Medulla oblongata (tissue), 1 donor: ENCODE measurements at regions not wholly inside any gene's neighbourhood (a gene's known extent, or its start where the extent isn't known, plus 50 kb on each side); places are given as distances from the start of the nearest gene placed in this dataset.

Experiments used
- DNase-seq: peaks from one replicate; pipeline ENCODE4 v3.0.0-alpha.2; 2015; ENCODE audit errors: extremely low spot score

DNA sequence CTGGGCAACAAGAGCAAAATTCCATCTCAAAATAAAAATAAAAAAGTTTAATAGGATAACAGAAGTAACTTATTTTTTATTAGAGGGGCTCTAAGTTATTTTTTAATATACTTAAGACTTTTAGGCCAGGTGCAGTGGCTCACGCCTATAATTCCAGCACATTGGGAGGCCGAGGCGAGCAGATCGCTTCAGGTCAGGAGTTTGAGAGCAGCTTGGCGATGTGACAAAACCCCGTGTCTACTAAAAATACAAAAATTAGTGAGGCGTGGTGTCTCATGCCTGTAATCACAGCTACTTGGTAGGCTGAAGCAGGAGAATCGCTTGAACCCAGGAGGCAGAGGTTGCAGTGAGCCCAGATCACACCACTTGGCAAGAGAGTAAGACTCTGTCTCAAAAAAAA lies 180.5 kb upstream of the NR5A2 start:
- DNase-seq = no peak

DNA sequence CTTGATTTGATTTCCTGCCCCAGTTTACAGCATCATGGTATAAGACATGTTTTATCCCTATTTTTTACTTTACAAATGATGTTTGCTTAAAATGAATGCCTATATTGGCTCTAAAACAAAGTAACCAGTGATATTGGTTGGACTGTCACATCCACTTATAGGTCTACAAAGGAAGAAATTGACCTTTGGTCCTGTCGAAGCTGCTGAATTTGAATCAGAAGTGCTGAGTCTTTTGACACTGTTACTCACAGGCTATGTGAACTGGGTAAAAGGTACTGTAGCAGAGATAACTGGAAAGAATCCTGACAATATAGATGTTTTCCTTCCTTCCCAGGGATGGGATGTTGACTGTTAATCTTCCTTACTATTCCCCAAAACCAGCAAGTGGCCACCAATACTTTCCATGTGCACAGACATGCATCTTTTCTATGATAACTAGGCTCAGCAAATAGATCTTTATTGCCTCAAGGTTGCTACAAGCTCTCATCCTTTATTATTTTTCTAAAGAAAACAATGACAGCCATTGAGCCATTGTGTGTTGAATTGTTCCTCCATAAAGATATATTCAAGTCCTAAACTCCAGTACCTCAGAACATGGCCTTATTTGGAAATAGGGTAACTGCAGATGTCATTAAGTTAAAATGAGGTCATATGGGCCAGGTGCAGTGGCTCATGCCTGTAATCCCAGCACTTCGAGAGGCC lies 175.9 kb upstream of the NR5A2 start:
- DNase-seq = no peak

DNA sequence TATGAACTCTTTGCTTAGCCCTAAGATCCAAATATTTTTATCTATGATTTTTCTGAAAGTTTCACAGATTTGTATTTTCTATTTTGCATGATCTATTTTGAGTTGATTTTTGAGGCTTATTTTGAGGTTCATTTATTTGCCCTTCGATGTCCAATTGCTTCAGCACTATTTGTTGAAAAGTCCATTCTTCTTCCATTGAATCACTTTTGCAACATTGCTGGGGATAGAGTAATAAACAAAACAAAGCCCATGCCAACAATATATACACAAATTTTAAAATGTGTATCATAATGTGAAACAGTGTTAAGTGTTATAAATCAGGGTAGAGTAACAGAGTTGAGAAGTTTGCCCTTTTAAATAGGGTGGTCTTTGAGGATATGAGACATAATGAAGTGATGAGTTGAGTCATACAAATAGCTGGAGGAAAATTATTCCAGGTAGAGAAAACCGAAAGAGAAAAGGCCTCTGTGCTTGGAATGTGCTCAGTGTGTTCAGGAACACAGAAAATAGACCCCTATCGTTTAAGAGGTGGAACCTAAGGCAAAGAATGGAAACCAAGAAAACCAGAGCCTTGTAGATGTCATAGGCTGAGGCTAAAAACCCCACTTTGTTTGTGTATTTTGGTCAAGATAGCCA lies 172.7 kb upstream of the NR5A2 start:
- no peak for DNase-seq

DNA sequence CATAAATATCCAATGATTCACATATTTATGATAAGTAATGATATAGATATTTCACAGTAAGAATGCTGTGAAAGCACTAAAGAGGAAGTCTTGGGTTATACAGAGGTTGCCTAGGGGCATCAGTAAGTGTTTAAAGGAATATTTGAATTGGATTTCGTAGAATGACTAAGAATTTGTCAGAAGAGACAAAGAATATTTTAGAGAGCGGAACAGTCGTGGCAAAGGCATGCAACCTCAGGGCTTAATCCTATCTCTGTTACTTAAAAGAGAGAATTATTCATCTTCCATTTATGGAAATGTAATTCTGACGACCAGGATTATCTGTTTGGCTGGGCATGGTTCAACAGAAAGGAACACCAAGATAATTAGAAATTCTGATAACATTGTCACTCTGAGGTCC lies 171.9 kb upstream of the NR5A2 start:
- DNase-seq = no peak

DNA sequence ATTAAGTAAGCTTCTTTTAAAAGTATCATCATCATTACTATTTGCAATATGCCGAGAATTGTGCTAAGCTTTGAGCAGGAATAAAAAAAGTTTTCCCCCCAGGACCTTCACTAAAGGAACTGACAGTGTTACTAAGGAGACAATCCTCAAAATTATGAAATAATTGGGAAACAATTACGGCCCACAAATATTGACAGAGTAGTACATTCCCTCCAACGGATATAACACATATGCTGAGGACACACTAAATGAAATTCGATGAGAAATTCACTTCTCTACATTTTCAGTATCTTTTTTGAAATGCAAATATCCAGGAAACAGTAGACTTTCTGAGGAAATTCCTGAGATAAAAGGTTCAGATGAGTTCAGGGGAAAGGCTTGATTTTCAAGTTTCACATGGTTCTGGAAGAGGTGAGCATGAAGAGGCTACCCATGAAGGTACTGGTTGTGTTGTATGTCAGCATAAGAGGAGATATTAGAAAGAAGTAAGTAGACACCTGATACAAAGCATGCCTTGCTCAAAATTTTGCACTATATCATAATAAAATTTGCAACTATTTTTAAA lies 171.2 kb upstream of the NR5A2 start:
- no peak for DNase-seq

DNA sequence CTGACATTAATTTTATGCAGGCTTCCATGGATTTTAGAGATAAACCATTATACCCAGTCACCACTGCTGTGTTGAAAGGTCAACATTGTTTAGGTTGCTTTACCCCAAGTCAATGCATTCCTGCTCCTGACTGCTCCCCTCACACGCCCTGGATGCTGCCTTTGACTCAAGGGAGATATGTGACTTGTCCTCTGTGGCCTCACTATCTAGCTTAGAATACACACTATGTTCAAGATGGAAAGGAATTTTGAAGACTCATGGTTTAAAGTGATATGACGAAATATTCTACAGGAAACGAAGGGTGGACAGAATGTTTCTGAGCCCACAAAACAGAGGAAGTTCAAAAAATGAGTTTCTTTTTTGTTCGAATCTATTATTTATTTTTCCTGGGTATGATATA lies 170.4 kb upstream of the NR5A2 start:
- DNase-seq = no peak

DNA sequence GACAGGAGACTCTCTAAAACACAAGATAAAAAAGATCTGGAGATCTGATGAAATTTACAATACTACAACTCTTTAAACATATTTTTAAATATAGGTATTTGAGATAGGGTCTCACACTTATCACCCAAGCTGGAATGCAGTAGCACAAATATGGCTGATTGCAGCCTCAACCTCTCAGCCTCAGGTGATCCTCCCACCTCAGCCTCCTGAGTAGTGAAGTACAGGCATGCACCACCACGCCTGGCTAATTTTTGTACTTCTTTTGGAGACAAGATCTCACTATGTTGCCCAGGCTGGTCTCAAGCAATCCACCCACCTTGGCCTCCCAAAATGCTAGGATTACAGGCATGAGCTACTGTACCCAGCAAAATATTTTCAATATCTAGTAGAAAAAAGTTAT lies 170.0 kb upstream of the NR5A2 start:
- DNase-seq = no peak

DNA sequence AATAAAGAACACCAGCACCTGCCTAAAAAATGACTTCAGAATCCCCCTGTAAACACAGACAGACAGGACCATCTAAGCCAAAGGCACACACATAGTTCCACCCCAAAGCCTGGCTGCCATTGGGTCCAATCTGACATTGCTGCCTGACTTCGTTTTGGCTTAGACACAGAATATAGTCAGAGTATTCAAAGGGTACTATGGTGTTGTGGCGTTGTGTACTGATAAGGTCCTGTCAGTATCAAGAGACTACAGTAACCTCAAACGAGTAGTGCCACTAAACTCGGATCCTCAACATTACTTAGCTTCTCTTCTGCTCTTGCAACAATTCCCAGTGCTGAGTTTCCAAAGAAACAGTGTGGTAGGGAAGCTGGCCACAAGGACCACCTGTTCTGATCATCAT lies 169.3 kb upstream of the NR5A2 start:
- DNase-seq = no peak

DNA sequence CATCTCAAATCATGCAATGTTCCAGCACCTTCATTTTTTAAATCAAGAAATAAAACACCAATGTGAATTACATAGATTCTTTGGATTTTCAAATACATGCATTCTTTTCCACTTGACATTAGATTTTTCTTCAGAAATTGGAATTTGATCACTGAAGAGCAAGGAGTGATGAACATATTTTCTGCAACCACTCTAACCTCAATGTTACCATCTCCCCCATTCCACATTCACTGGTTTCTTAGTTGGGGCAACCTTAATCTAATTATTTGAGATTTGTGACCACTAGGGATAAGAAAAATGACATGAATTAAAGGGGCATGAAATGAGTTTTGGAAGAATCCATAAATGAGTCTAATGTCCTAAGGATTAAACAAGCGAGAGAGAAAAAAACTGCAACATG lies 168.7 kb upstream of the NR5A2 start:
- DNase-seq = no peak

DNA sequence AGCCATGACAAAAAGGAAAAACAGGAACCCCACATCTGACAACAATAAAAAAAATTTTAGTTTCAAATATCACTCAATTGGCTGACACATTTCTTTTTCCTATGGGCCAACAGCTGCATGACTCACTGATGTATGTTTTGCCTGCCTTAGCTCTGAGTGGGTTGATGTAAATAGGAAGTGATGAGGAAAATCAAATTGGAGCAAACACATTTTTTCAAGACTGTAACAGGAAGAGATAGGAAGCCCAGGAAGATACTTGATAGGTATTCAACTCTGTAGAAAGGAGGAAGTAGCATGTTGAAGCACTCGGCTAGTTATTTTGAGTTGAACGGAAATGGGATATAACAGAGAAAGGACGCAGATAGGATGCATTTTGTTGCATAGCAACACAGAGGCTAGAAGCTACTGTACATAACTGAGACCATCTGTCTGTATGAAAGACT lies 168.0 kb upstream of the NR5A2 start:
- no peak for DNase-seq

DNA sequence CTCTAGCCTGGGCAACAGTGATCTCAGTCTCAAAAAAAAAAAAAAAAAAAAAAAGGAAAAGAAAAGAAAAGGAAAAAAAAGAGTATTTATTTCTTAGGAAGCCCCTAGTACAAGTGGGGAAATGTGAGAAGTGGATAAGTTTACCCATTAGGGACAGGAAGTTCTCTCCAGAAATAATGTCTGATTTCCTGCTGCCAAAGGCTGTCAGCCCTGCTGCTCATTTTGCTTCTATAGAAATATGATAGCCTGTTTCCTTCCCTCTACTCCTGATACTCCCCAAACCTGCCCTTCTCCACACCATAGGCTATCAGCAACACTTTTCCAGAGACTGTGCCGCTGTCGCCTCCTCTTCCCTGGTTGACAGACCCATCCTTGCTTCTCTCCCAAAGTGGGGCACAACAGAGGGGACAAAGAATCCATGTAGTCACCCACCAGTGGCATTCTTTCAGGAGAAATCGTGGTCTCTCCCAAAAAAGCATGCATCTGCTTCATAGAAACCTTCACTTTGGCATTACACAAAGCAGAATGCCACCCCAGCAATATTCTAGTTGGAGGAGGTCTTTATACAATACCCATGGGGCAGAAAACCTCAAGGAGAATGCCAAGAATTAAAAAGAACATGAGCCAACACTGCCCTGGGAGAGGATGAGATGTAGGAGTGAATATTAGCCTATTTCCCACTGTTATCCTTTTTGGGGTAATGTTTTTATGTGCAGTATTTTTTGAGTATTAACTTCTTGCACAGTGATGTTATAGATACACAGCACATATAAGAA lies 166.3 kb upstream of the NR5A2 start:
- no peak for DNase-seq

DNA sequence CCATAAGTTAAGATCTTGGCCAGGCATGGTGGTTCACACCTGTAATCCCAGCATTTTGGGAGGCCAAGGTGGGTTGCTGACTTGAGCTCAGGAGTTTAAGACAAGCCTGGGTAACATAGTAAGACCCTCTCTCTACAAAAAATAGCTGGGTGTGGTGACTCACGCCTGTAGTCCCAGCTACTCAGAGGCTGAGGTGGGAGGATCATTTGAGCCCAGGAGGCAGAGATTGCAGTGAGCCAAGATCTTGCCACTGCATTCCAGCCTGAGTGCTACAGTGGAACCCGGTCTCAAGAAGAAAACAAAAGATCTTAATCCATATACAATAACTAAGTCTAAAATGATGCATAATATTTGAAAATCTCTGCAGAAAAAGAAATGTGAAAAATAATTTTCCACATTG lies 165.5 kb upstream of the NR5A2 start:
- DNase-seq = no peak

DNA sequence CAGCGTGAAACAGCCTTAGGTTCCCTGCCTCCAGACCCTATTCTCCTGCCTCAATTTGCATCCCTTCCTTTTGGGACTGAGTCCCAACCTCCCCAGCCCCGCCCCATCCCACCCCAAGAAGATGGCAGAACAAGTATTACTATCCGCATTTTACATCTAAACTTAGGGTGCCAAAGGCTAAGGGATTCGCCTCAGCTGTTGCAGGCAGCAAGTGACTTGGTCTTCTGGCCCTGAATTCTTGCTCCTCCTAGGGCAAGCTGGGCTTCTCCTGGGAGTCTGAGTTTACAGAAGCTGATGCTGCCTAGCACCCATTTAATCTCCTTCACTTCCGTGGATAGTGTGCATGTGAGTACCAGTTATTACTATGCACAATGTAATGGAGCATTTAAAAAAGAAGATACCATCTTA lies 161.3 kb upstream of the NR5A2 start:
- DNase-seq = no peak

DNA sequence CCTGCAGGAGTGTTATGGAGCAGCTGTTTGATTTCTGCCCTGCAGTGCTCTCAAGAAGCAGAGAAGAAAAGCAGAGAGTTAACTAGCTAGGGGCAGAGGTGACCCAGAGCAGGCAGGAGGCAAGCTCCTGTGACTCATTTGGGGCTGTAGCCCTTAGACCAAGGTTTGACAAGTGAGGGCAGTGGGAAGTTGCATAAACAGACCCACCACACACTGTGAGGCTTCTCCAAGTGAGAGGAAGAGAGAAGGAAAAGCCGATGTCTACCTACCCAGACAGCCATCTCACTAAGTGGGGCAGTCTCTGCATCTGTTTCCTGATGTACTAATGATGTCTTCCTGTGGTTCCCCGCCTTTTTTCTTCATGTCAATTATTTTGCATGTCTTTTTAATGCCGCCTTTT lies 159.9 kb upstream of the NR5A2 start:
- no peak for DNase-seq

DNA sequence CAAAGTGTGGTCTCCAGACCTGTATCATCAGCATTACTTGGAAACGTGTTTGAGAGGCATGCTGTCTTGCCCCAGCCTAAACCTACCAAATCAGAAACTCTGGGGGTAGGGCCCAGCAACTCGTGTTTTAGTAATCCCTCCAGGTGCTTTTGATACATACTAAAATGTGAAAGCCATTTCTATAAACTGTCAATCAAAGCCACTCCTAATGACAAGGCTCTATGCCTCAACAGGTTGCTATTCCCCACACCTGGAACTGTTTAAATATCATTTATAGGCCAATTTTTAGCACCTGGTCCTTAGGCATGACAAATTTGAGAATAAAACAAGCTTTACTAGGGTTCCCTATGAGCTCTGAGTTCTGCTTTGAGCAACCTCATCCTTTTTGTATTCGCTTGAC lies 158.7 kb upstream of the NR5A2 start:
- DNase-seq = no peak

DNA sequence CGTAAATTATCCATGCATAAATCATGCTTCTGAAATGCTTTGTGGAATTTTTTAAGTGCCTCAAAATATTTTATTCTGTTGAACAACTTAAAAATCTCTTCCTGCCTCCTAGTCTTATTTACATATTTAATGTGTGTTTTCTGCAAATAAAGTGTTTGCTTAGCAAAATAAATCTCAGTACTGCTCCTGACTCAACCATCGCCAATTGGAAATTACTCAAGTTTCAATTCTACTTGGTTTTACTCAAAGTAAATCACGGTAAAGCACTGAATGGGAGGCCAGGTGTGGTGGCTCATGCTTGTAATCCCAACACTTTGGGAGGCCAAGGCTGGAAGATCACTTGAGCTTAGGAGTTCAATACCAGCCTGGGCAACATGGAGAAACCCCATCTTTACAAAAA lies 152.2 kb upstream of the NR5A2 start:
- no peak for DNase-seq

DNA sequence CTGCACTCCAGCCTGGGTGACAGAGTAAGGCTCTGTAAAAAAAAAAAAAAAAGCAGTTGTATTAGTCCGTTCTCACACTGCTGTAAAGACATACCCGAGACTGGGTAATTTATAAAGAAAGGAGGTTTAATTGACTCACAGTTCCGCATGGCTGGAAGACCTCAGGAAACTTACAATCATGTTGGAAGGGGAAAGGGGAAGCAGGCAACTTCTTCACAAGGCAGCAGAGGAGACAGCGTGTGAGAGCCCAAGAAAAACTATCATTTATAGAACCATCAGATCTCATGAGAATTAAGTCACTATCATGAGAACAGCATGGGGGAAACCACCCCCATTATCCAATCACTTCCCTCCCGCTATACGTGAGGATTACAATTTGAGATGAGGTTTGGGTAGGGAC lies 151.7 kb upstream of the NR5A2 start:
- no peak for DNase-seq

DNA sequence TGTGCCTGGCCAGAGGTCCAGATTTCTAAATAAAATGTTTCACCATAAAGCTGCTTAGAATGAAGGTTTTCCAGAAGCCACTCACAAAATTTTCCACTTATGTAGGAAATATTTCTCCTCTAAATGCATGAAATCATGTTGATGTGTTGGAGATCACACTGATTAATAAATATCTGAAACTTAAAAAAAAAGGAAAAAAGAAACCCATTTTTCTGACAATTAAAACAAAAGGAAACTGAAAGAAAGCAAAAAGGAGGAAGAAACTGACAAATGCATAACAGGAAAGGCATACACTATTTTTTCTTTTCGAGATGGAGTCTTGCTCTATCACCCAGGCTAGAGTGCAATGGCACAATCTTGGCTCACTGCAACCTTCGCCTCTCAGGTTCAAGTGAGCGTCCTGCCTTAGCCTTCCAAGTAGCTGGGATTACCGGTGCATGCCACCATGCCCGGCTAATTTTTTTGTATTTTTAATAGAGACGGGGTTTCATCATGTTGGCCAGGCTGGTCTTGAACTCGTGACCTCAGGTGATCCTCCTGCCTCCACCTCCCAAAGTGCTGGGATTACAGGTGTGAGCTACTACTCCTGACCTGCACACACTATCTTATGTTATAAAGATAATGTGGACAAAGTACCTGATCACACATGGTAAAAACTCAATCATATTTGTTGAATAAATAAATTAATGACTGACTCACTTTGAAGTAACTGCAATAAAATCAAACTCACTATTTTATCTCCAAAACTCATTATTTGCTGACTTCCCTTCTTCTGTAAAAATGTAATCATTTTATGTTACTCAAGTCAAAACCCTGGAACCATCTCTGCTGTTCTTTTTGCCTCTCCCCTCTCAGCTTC lies 149.8 kb upstream of the NR5A2 start:
- DNase-seq = no peak

DNA sequence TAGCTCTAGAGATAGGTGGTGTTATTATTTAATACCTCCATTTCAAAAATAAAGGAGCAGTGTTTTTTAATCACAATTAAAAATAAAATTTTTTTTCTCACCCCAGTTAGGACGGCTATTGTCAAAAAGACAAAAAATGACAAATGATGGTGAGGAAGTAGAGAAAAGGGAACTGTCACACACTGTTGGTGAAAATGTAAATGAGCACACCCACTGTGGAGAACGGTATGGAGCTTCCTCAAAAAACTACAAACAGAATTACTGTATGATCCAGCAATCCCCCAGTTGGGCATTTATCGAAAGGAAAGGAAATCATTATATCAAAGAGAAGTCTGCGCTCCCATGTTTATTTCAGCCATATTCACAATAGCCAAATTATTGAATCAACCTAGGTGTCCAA lies 148.7 kb upstream of the NR5A2 start:
- DNase-seq = no peak

DNA sequence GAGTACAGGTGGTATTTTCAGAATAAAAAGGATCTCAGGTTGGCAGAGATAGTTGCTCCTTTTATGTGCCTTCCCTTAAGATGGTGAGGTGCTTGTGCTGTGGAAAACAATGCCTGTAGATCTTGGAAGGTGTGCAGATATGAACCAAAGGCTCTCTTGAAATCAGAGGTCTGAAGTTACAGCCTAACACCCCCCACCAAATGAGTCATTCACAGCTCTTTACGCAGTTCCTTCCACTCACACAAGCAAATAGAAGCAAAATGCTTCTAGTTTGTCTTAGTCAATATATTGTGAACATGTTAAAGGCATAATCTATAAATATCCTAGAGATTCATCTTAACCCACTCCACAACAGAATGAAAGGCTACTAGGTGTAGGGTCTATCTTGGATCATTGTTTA lies 128.9 kb upstream of the NR5A2 start:
- no peak for DNase-seq

DNA sequence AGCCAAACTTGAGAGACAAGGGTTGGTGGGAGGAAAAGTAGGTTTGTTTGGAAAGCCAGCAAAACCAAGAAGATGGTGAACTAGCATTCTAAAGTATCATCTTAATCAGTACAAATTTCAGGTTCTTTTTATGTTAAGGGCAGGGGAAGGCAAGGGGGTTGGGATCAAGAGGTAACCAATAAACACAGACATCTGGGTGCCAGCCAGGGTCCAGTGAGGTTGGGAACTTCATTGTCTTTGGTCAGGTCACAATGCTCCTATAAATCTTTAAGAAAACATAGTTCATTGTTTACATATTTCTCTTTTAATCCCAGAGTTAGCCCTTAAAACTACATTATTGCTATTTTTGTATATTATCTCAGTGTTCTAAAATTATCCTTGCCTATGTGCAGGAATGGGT lies 126.2 kb upstream of the NR5A2 start:
- no peak for DNase-seq

DNA sequence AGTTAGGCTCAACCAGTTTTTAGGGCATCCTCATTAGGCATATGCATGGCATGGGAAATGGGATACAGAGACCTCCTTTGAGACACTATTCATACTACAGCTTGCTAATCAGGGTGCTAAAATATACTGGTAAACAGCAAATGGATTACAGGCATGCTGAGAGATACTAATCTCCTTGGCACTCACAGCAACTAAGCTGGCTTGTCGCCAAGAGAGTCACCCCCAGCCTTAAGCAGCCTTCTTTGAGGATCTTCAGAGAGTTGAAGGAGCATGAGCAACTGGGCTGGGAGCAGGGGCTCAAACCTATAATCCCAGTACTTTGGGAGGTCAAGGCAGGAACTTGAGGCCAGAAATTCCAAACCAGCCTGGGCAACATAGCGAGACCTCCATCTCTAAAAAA lies 120.1 kb upstream of the NR5A2 start:
- no peak for DNase-seq
